MCF 10A (cell line): ENCODE measurements at regions not wholly inside any gene's neighbourhood (a gene's known extent, or its start where the extent isn't known, plus 50 kb on each side); places are given as distances from the start of the nearest gene placed in this dataset.
"Not testable (repeated sequence)": the region's sequence is repeated elsewhere in the genome, so short reads cannot be mapped to it uniquely, and the experiment has no call there.

Experiments used
- BruUV-seq: library from RNA; stranded (reverse); fragments of 400-500 nt; replicated peaks from 2 replicates; lab custom pipeline; 2021; lab: Mats Ljungman, UMichigan
- CTCF ChIA-PET: fragments of 300-600 bp; sonication (Branson Sonifier 250); formaldehyde crosslinking; extraction: SDS; loops from one replicate; lab custom pipeline; 2021; ENCODE audit warnings: antibody characterized with exemption, inconsistent platforms; lab: Yijun Ruan, JAX
- POLR2A ChIA-PET: fragments of 300-600, 350-650 bp; sonication (Branson Sonifier 250); formaldehyde crosslinking; extraction: SDS; loops from one replicate; lab custom pipeline; 2020; ENCODE audit warnings: antibody characterized with exemption, inconsistent platforms; lab: Yijun Ruan, JAX
- DNase-seq: peaks from one replicate; pipeline ENCODE4 v3.0.0-alpha.2; 2018; ENCODE audit not compliant: unreplicated experiment
- H3K27ac Mint-ChIP-seq: one replicate; pipeline ENCODE4 v1.8.0; 2022; ENCODE audit warnings: mild to moderate bottlenecking, low read depth, mixed read lengths; ENCODE audit not compliant: unreplicated experiment
- H3K27me3 Mint-ChIP-seq: one replicate; pipeline ENCODE4 v1.8.0; 2022; ENCODE audit warnings: mixed read lengths; ENCODE audit not compliant: insufficient read depth, unreplicated experiment
- H3K36me3 Mint-ChIP-seq: one replicate; pipeline ENCODE4 v1.8.0; 2022; ENCODE audit warnings: mild to moderate bottlenecking, moderate library complexity, mixed read lengths; ENCODE audit not compliant: insufficient read depth, unreplicated experiment
- H3K4me1 Mint-ChIP-seq: one replicate; pipeline ENCODE4 v1.8.0; 2022; ENCODE audit warnings: mixed read lengths; ENCODE audit not compliant: insufficient read depth, unreplicated experiment
- H3K4me3 Mint-ChIP-seq: one replicate; pipeline ENCODE4 v1.8.0; 2022; ENCODE audit warnings: mild to moderate bottlenecking, moderate library complexity, mixed read lengths; ENCODE audit not compliant: unreplicated experiment
- H3K9me3 Mint-ChIP-seq: one replicate; pipeline ENCODE4 v1.8.0; 2022; ENCODE audit warnings: mixed read lengths; ENCODE audit not compliant: unreplicated experiment
- intact Hi-C: fragments of 100-400 bp; cut with micrococcal nuclease; formaldehyde crosslinking; loops from 2 replicates; pipeline ENCODE4 v1.14.1; 2022
- TF ChIP-seq, protein P1 (sequence below): fragments of 200-600 bp; IDR thresholded peaks from one replicate; pipeline ENCODE4 v1.8.0; 2022; ENCODE audit warnings: antibody characterized with exemption, mild to moderate bottlenecking; ENCODE audit not compliant: unreplicated experiment

DNA sequence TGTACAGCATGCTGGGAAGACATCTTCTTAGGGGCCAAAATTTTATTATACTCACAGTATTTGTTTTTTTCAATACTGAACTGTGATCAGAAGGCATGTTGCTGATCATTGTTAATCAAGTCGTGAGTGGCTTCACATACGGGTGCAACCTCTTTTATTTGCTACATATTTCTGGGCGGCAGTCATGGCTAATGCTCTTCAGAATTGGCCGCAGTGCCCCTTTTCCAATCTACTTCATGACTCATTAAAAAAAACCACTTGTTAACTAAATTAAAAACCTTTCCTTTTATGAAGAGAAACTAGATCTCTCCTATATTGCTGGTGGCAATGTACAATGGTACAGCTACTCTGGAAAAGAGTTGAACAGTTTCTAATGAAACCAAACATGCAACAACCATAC lies 101.5 kb upstream of the C1GALT1C1 start:
- Mint-ChIP-seq H3K4me1 (no peaks in the 10 kb centered on the region), H3K4me3 (no peak overlapping the region), H3K36me3 (no peaks in the 10 kb centered on the region), H3K9me3 (no peaks in the 10 kb centered on the region), H3K27ac (no peak overlapping the region), H3K27me3 (no peaks in the 10 kb centered on the region)
- CTCF ChIA-PET, result no interaction called here
- intact Hi-C loops, result no loop called here
- TF ChIP-seq, protein P1, sequence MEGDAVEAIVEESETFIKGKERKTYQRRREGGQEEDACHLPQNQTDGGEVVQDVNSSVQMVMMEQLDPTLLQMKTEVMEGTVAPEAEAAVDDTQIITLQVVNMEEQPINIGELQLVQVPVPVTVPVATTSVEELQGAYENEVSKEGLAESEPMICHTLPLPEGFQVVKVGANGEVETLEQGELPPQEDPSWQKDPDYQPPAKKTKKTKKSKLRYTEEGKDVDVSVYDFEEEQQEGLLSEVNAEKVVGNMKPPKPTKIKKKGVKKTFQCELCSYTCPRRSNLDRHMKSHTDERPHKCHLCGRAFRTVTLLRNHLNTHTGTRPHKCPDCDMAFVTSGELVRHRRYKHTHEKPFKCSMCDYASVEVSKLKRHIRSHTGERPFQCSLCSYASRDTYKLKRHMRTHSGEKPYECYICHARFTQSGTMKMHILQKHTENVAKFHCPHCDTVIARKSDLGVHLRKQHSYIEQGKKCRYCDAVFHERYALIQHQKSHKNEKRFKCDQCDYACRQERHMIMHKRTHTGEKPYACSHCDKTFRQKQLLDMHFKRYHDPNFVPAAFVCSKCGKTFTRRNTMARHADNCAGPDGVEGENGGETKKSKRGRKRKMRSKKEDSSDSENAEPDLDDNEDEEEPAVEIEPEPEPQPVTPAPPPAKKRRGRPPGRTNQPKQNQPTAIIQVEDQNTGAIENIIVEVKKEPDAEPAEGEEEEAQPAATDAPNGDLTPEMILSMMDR, result no peak
- POLR2A ChIA-PET, result no interaction called here
- DNase-seq, result no peak
- no TSS peak for BruUV-seq

- BruUV-seq, DNase-seq, H3K27ac Mint-ChIP-seq, H3K4me1 Mint-ChIP-seq, POLR2A ChIA-PET, CTCF ChIA-PET, H3K4me3 Mint-ChIP-seq, intact Hi-C loops, H3K27me3 Mint-ChIP-seq, H3K36me3 Mint-ChIP-seq, H3K9me3 Mint-ChIP-seq: not testable (repeated sequence)
Measured at GRCh38 chrX:120729506-120730255, 99.8 kb upstream of the C1GALT1C1 start.

DNA sequence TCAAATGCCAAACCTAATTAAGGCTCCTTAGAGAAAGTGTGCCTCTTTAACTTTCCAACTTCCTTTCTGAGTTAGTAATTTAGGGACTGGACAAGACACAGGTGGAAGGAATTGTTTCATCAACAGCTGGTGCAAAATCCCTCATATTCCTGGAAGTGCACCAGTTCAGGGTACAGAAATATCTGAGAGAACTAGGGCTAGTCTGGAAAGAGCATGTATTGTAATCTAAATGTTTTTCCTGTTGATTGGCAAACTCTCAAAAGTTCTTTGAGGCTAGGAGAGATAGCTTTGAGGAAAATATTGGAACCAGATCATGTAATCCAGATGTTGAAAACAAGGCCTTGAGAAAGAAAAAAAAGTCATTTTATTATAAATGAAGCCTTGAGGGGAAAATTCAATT lies 98.1 kb upstream of the C1GALT1C1 start:
- TF ChIP-seq, protein P1, result no peak
- no peaks in the 10 kb centered on the region for H3K4me1 Mint-ChIP-seq
- intact Hi-C loops, result no loop called here
- no peaks in the 10 kb centered on the region for H3K36me3 Mint-ChIP-seq
- ChIA-PET POLR2A (interaction anchor here (0.7 to 1.0 kb wide), 2 partner anchors 13 to 30 kb away, joined by 3 to 4 read pairs; no protein-coding TSS in a partner anchor), CTCF (no interaction called here)
- no peaks in the 10 kb centered on the region for H3K27me3 Mint-ChIP-seq
- H3K4me3 Mint-ChIP-seq, result no peak overlapping the region
- DNase-seq, result no peak
- BruUV-seq, result no TSS peak
- no peaks in the 10 kb centered on the region for H3K9me3 Mint-ChIP-seq
- no peak overlapping the region for H3K27ac Mint-ChIP-seq

DNA sequence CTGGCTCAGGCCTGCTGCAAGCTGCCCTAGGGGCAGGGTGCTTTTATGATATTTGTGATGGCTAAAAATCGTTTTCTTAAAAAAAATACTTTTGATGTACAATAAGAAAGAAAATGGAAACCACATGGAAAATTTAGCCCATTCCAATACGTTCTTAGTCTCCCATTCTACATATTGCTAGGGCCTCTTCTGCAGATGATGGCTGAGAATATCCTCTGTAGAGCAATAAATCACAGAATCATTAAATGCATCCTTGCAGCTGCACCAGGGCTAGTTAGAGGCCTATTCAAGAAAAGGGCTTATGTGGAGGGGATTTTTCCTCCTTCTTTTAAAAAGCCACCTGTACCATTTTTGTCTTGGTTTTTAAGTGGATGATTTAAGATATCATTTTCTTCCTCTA lies 97.6 kb upstream of the C1GALT1C1 start:
- ChIA-PET CTCF (no interaction called here), POLR2A (interaction anchor here (0.7 to 1.0 kb wide), 2 partner anchors 14 to 29 kb away, joined by 3 to 4 read pairs; no protein-coding TSS in a partner anchor)
- H3K9me3 Mint-ChIP-seq, result no peaks in the 10 kb centered on the region
- no TSS peak for BruUV-seq
- H3K27ac Mint-ChIP-seq, result no peak overlapping the region
- no peaks in the 10 kb centered on the region for H3K4me1 Mint-ChIP-seq
- no peak overlapping the region for H3K4me3 Mint-ChIP-seq
- H3K27me3 Mint-ChIP-seq, result no peaks in the 10 kb centered on the region
- no peak for DNase-seq
- H3K36me3 Mint-ChIP-seq, result no peaks in the 10 kb centered on the region
- intact Hi-C loops, result no loop called here
- TF ChIP-seq, protein P1, result no peak
